ENCODE measurements at regions not wholly inside any gene's neighbourhood (a gene's known extent, or its start where the extent isn't known, plus 50 kb on each side); places are given as distances from the start of the nearest gene placed in this dataset.

- intact Hi-C loops (cut with micrococcal nuclease; ENCODE audit: unreplicated experiment), result no loop called here
- Histone ChIP-seq H3K27me3 (ENCODE audit: control insufficient read depth, insufficient read depth, low read length) (no peaks in the 10 kb centered on the region), H3K4me1 (ENCODE audit: control insufficient read depth, insufficient read depth, low read length) (no peaks in the 10 kb centered on the region), H3K27ac (ENCODE audit: low read length) (no peak overlapping the region), H3K9me3 (ENCODE audit: control insufficient read depth, insufficient read depth, low read depth, low read length) (no peaks in the 10 kb centered on the region), H3K4me3 (ENCODE audit: low read depth in 2 of 2, low read length in 2 of 2) (no peak overlapping the region), H3K36me3 (ENCODE audit: control insufficient read depth, insufficient read depth, low read length) (no peaks in the 10 kb centered on the region)
- no peak for DNase-seq (ENCODE audit: low read depth, low spot score)
- ChIA-PET POLR2A (no interaction called here), CTCF (no interaction called here)
- in situ Hi-C loops (cut with HindIII; ENCODE audit: low pct_unique_long_range_greater_than_20kb, low sequenced_read_pairs), result no loop called here
- BruUV-seq (replicated peaks), result no TSS peak
- ATAC-seq, result no peak
- TF ChIP-seq, protein P1, sequence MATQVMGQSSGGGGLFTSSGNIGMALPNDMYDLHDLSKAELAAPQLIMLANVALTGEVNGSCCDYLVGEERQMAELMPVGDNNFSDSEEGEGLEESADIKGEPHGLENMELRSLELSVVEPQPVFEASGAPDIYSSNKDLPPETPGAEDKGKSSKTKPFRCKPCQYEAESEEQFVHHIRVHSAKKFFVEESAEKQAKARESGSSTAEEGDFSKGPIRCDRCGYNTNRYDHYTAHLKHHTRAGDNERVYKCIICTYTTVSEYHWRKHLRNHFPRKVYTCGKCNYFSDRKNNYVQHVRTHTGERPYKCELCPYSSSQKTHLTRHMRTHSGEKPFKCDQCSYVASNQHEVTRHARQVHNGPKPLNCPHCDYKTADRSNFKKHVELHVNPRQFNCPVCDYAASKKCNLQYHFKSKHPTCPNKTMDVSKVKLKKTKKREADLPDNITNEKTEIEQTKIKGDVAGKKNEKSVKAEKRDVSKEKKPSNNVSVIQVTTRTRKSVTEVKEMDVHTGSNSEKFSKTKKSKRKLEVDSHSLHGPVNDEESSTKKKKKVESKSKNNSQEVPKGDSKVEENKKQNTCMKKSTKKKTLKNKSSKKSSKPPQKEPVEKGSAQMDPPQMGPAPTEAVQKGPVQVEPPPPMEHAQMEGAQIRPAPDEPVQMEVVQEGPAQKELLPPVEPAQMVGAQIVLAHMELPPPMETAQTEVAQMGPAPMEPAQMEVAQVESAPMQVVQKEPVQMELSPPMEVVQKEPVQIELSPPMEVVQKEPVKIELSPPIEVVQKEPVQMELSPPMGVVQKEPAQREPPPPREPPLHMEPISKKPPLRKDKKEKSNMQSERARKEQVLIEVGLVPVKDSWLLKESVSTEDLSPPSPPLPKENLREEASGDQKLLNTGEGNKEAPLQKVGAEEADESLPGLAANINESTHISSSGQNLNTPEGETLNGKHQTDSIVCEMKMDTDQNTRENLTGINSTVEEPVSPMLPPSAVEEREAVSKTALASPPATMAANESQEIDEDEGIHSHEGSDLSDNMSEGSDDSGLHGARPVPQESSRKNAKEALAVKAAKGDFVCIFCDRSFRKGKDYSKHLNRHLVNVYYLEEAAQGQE (IDR thresholded peaks at IDR 0.05; ENCODE audit: insufficient read depth in 1 of 2, low read depth in 2 of 2, low read length in 1 of 2), result no peak
- no peak for TF ChIP-seq TCF7L2 (IDR thresholded peaks at IDR 0.05; ENCODE audit: low read depth, low read length)
- TF ChIP-seq POLR2AphosphoS5 (IDR thresholded peaks at IDR 0.05; ENCODE audit: low read depth, low read length), result no peak
- TF ChIP-seq, protein P2, sequence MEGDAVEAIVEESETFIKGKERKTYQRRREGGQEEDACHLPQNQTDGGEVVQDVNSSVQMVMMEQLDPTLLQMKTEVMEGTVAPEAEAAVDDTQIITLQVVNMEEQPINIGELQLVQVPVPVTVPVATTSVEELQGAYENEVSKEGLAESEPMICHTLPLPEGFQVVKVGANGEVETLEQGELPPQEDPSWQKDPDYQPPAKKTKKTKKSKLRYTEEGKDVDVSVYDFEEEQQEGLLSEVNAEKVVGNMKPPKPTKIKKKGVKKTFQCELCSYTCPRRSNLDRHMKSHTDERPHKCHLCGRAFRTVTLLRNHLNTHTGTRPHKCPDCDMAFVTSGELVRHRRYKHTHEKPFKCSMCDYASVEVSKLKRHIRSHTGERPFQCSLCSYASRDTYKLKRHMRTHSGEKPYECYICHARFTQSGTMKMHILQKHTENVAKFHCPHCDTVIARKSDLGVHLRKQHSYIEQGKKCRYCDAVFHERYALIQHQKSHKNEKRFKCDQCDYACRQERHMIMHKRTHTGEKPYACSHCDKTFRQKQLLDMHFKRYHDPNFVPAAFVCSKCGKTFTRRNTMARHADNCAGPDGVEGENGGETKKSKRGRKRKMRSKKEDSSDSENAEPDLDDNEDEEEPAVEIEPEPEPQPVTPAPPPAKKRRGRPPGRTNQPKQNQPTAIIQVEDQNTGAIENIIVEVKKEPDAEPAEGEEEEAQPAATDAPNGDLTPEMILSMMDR (IDR thresholded peaks at IDR 0.05), result no peak
- TF ChIP-seq SIN3A (IDR thresholded peaks at IDR 0.05; ENCODE audit: borderline replicate concordance, insufficient read depth, low read depth, low read length), result no peak
These were observed 333.0 kb upstream of the NAV3 start for GRCh38 chr12:77497647-77498046.

GRCh38 chr12:77496714-77497113, 334.0 kb upstream of the NAV3 start:
- no peak for DNase-seq (ENCODE audit: low read depth, low spot score)
- H3K4me1 ChIP-seq (ENCODE audit: control insufficient read depth, insufficient read depth, low read length), result no peaks in the 10 kb centered on the region
- ATAC-seq, result no peak
- H3K27me3 ChIP-seq (ENCODE audit: control insufficient read depth, insufficient read depth, low read length), result no peaks in the 10 kb centered on the region
- POLR2A ChIA-PET, result no interaction called here
- in situ Hi-C loops (cut with HindIII; ENCODE audit: low pct_unique_long_range_greater_than_20kb, low sequenced_read_pairs) (no loop called here), intact Hi-C loops (cut with micrococcal nuclease; ENCODE audit: unreplicated experiment) (no loop called here)
- no TSS peak for BruUV-seq (replicated peaks)
- CTCF ChIA-PET, result no interaction called here
- H3K4me3 ChIP-seq (ENCODE audit: low read depth in 2 of 2, low read length in 2 of 2), result no peak overlapping the region
- H3K27ac ChIP-seq (ENCODE audit: low read length), result no peak overlapping the region
- no peaks in the 10 kb centered on the region for H3K9me3 ChIP-seq (ENCODE audit: control insufficient read depth, insufficient read depth, low read depth, low read length)
- TF ChIP-seq, protein P1 (IDR thresholded peaks at IDR 0.05; ENCODE audit: insufficient read depth in 1 of 2, low read depth in 2 of 2, low read length in 1 of 2), result no peak
- H3K36me3 ChIP-seq (ENCODE audit: control insufficient read depth, insufficient read depth, low read length), result no peaks in the 10 kb centered on the region

Measured in Panc1 (cell line).